ENCODE measurements at regions not wholly inside any gene's neighbourhood (a gene's known extent, or its start where the extent isn't known, plus 50 kb on each side); places are given as distances from the start of the nearest gene placed in this dataset.
"Not testable (repeated sequence)": the region's sequence is repeated elsewhere in the genome, so short reads cannot be mapped to it uniquely, and the experiment has no call there.

DNA sequence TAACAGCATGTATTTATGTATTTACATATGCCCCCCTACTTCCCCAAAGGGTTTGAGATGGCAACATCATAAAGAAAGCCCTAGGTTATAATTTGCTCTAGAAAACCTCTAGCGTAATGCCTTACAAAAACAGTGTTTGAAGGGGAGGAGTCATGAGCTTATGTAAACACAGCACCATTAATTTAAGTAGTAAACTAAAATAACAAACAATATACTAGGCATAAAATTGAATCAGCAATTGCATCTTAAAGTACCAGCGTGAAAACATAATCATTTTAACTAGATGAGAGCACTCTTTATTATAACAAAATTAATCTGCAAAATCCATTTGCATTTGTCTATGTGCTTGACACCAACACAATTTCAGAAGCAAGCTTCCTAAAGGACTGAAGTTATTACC, 507.2 kb upstream of the NRP1 start:
- H3K27ac Mint-ChIP-seq, result no peak overlapping the region
- no peaks in the 10 kb centered on the region for H3K27me3 Mint-ChIP-seq
- no peak overlapping the region for H3K4me3 Mint-ChIP-seq
- no peaks in the 10 kb centered on the region for H3K36me3 Mint-ChIP-seq (ENCODE audit: low read depth)
- ATAC-seq (no peak), DNase-seq (no peak)
- no peaks in the 10 kb centered on the region for H3K4me1 Mint-ChIP-seq
- H3K9me3 ChIP-seq (ENCODE audit: control insufficient read depth, low read length, poor library complexity, severe bottlenecking), result no peaks in the 10 kb centered on the region

GRCh38 chr10:33838731-33839130, 504.3 kb upstream of the NRP1 start:
- H3K4me1 Mint-ChIP-seq, result no peaks in the 10 kb centered on the region
- H3K4me3 Mint-ChIP-seq, result no peak overlapping the region
- ATAC-seq, result no peak

DNA sequence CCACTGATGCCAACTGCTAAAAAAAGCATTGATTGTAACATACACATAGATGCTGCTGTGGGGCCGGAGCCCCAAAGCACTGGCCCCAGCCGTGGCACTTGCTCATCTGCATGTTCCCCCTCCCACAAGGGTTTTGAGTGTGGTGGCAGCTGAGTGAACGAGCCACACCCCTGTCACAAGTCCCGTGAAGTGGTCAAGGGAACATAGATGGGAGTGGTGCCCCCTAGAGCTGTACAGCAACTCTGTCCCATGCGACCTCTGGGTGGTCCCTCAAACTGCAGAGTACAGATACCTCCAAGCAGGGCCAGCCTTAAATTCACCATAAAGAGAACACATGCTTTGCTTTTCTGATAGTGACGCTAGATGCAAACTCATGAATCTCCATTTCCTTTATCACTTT, 503.3 kb upstream of the NRP1 start:
- H3K4me1 Mint-ChIP-seq, result no peaks in the 10 kb centered on the region
- peaks cover 10% of the 10 kb centered on the region for H3K27me3 Mint-ChIP-seq
- H3K9me3 ChIP-seq (ENCODE audit: control insufficient read depth, low read length, poor library complexity, severe bottlenecking), result no peaks in the 10 kb centered on the region
- H3K36me3 Mint-ChIP-seq (ENCODE audit: low read depth), result no peaks in the 10 kb centered on the region
- no peak for DNase-seq
- ATAC-seq, result no peak
- no peak overlapping the region for H3K27ac Mint-ChIP-seq
- H3K4me3 Mint-ChIP-seq, result no peak overlapping the region

More at GRCh38 chr10:33838731-33839130, 504.3 kb upstream of the NRP1 start:
- Mint-ChIP-seq H3K36me3 (ENCODE audit: low read depth) (no peaks in the 10 kb centered on the region), H3K27ac (no peak overlapping the region), H3K27me3 (peaks cover 10% of the 10 kb centered on the region)
- no peaks in the 10 kb centered on the region for H3K9me3 ChIP-seq (ENCODE audit: control insufficient read depth, low read length, poor library complexity, severe bottlenecking)
- DNase-seq, result no peak

DNA sequence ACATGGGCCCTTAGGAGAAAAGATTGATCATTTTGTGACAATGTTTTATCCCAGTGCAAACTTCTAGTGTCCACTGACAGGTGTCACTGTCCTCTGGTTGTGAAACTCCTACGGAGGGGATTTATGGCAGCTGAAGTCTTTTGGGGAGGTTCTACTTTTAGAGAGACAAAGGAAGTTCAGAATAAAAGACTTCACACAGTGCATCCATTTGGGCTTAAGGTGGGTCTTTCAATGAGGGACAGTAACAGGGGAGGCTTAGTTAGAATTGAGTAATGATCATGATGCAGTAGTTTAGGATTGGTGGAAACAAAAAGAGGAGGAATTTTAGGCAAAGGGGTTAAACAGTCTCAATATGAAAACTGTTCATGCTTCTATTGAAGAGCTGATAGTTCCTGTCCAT, 501.1 kb upstream of the NRP1 start:
- Mint-ChIP-seq H3K4me1 (no peaks in the 10 kb centered on the region), H3K36me3 (ENCODE audit: low read depth) (no peaks in the 10 kb centered on the region), H3K27me3 (peaks cover 15% of the 10 kb centered on the region), H3K27ac (no peak overlapping the region), H3K4me3 (no peak overlapping the region)
- H3K9me3 ChIP-seq (ENCODE audit: control insufficient read depth, low read length, poor library complexity, severe bottlenecking), result no peaks in the 10 kb centered on the region
- ATAC-seq (no peak), DNase-seq (no peak)

DNA sequence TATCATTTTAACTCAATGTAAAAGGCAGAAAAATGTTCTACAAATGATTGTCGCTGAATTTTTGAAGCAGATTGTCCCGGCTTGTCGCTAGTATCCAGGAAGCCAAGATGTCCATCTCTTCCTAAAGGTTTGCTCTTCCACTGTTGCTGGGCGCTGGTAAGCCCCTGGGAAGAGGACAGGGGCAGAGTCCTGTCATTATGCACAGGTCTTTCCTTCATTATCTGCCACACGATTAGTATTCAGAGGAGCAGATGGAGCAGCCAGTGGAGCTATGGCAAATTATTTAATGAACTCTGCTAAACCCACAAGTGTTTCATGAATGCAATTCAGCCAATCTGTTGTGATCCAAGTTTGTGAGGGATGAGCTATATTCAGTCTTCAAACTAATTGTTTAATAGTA, 499.1 kb upstream of the NRP1 start:
- H3K4me1 Mint-ChIP-seq, result no peaks in the 10 kb centered on the region
- DNase-seq (no peak), ATAC-seq (no peak)
- H3K27ac Mint-ChIP-seq, result no peak overlapping the region
- H3K27me3 Mint-ChIP-seq, result peaks cover 15% of the 10 kb centered on the region
- H3K36me3 Mint-ChIP-seq (ENCODE audit: low read depth), result no peaks in the 10 kb centered on the region
- no peak overlapping the region for H3K4me3 Mint-ChIP-seq
- no peaks in the 10 kb centered on the region for H3K9me3 ChIP-seq (ENCODE audit: control insufficient read depth, low read length, poor library complexity, severe bottlenecking)

GRCh38 chr10:33832124-33832787, 497.8 kb upstream of the NRP1 start:
- peaks cover 15% of the 10 kb centered on the region for H3K27me3 Mint-ChIP-seq
- H3K9me3 ChIP-seq (ENCODE audit: control insufficient read depth, low read length, poor library complexity, severe bottlenecking), result no peaks in the 10 kb centered on the region
- H3K36me3 Mint-ChIP-seq (ENCODE audit: low read depth), result no peaks in the 10 kb centered on the region
- no peaks in the 10 kb centered on the region for H3K4me1 Mint-ChIP-seq
- no peak for ATAC-seq
- H3K4me3 Mint-ChIP-seq, result no peak overlapping the region
- no peak for DNase-seq
- no peak overlapping the region for H3K27ac Mint-ChIP-seq

GRCh38 chr10:33831591-33831990, 497.1 kb upstream of the NRP1 start:
- H3K27me3 Mint-ChIP-seq, result peaks cover 15% of the 10 kb centered on the region
- ATAC-seq, result no peak
- H3K4me3 Mint-ChIP-seq, result no peak overlapping the region

GRCh38 chr10:33829899-33830298, 495.4 kb upstream of the NRP1 start:
- H3K27ac Mint-ChIP-seq; H3K4me1 Mint-ChIP-seq; H3K4me3 Mint-ChIP-seq; H3K9me3 ChIP-seq (ENCODE audit: control insufficient read depth, low read length, poor library complexity, severe bottlenecking); H3K36me3 Mint-ChIP-seq (ENCODE audit: low read depth); DNase-seq; ATAC-seq; H3K27me3 Mint-ChIP-seq: not testable (repeated sequence)

More at GRCh38 chr10:33831591-33831990, 497.1 kb upstream of the NRP1 start:
- Mint-ChIP-seq H3K4me1 (no peaks in the 10 kb centered on the region), H3K36me3 (ENCODE audit: low read depth) (no peaks in the 10 kb centered on the region), H3K27ac (no peak overlapping the region)
- no peak for DNase-seq
- H3K9me3 ChIP-seq (ENCODE audit: control insufficient read depth, low read length, poor library complexity, severe bottlenecking), result no peaks in the 10 kb centered on the region

DNA sequence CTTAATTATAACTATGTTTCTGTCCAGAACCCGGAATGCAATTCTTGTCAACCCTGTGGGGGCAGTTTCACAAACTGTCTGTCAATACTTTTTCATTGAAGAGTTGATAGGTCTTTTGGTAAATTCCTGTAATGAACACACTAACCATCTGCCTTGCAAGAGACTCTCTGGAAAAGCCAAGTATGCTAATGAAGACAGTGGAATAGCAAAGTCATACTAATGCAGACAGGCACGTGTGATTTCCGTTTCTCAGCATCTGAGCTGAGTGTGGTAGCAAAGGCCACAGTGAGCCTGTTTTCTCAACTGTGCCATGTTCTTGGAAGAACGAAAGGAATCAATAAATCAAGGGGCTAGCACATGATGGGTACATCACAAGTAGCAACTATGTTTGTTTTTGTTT, 494.1 kb upstream of the NRP1 start:
- Mint-ChIP-seq H3K36me3 (ENCODE audit: low read depth) (no peaks in the 10 kb centered on the region), H3K27me3 (peaks cover 5% of the 10 kb centered on the region), H3K4me1 (no peaks in the 10 kb centered on the region), H3K4me3 (no peak overlapping the region), H3K27ac (no peak overlapping the region)
- DNase-seq (no peak), ATAC-seq (no peak)
- H3K9me3 ChIP-seq (ENCODE audit: control insufficient read depth, low read length, poor library complexity, severe bottlenecking), result no peaks in the 10 kb centered on the region

DNA sequence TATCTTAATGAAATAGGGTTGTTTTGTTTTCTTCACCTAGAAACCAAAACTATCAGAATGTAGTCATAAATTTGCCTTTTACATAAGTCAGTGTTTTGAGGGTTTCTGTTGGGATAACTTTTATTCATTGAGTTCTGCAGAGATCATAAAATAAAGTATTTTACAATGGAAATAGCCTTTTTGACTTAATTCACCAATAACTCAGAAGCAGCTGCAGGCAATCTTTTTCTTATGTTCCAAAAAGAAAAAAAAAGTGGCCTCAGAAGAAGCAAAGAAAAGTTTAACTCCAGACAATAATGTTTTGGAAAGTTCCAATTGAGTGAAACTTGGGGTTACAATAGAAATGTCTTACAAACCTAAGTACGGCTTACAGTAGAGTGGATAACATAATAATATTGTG, 491.7 kb upstream of the NRP1 start:
- H3K9me3 ChIP-seq (ENCODE audit: control insufficient read depth, low read length, poor library complexity, severe bottlenecking), result no peaks in the 10 kb centered on the region
- DNase-seq (no peak), ATAC-seq (no peak)
- no peaks in the 10 kb centered on the region for H3K27me3 Mint-ChIP-seq
- H3K36me3 Mint-ChIP-seq (ENCODE audit: low read depth), result no peaks in the 10 kb centered on the region
- H3K27ac Mint-ChIP-seq, result no peak overlapping the region
- H3K4me3 Mint-ChIP-seq, result no peak overlapping the region
- no peaks in the 10 kb centered on the region for H3K4me1 Mint-ChIP-seq

DNA sequence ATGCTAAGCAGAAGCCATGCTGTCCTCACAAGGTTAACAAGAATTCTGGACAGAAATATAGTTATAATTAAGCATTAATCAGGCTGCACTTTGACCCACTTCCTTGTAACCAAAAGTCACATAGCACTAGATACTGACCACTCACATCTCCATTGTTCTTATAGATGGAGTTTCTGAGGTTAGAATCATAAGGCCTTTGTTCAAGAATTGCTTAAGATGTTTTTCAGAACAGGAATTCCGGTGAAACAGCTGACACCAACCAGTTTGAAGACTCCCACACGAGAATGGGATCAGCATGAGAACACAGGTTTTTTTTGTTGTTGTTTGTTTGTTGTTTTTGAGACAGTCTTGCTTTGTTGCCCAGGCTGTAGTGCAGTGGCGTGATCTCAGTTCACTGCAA, 488.3 kb upstream of the NRP1 start:
- DNase-seq, result no peak
- Mint-ChIP-seq H3K4me1 (peaks cover 2% of the 10 kb centered on the region), H3K4me3 (no peak overlapping the region), H3K36me3 (ENCODE audit: low read depth) (no peaks in the 10 kb centered on the region), H3K27me3 (peaks cover 6% of the 10 kb centered on the region), H3K27ac (no peak overlapping the region)
- H3K9me3 ChIP-seq (ENCODE audit: control insufficient read depth, low read length, poor library complexity, severe bottlenecking), result no peaks in the 10 kb centered on the region
- ATAC-seq, result no peak

GRCh38 chr10:33820531-33820930, 486.1 kb upstream of the NRP1 start:
- H3K27ac Mint-ChIP-seq, result no peak overlapping the region
- H3K36me3 Mint-ChIP-seq (ENCODE audit: low read depth), result no peaks in the 10 kb centered on the region
- H3K4me3 Mint-ChIP-seq, result no peak overlapping the region
- ATAC-seq (no peak), DNase-seq (no peak)
- H3K9me3 ChIP-seq (ENCODE audit: control insufficient read depth, low read length, poor library complexity, severe bottlenecking), result no peaks in the 10 kb centered on the region
- H3K4me1 Mint-ChIP-seq, result peaks cover 2% of the 10 kb centered on the region
- H3K27me3 Mint-ChIP-seq, result peaks cover 6% of the 10 kb centered on the region

DNA sequence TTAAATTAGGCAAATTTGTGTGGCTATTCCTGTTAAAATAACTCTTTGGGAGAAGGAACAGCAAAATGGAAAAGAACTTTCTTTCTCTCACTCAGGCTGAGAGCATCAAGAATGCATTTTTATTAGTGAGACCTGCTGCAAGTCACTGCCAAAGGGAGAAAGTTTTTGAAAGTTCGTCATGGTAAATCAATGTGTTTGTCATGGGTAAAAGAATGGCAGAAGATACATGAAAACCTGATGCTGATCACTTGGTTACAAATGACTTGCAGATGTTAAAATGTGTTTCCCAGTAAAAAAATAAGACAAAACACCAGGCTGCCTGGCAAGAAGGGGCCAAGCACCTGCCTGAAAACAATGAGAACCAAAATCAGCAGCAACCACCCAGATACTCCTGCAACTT, 484.7 kb upstream of the NRP1 start:
- H3K9me3 ChIP-seq (ENCODE audit: control insufficient read depth, low read length, poor library complexity, severe bottlenecking), result no peaks in the 10 kb centered on the region
- Mint-ChIP-seq H3K27me3 (peaks cover 6% of the 10 kb centered on the region), H3K4me1 (peaks cover 2% of the 10 kb centered on the region), H3K36me3 (ENCODE audit: low read depth) (no peaks in the 10 kb centered on the region), H3K4me3 (no peak overlapping the region), H3K27ac (no peak overlapping the region)
- no peak for ATAC-seq
- no peak for DNase-seq

GRCh38 chr10:33818343-33818742, 483.9 kb upstream of the NRP1 start:
- H3K4me3 Mint-ChIP-seq, result no peak overlapping the region
- H3K27me3 Mint-ChIP-seq, result peaks cover 6% of the 10 kb centered on the region
- DNase-seq, result no peak
- no peak overlapping the region for H3K27ac Mint-ChIP-seq
- no peaks in the 10 kb centered on the region for H3K9me3 ChIP-seq (ENCODE audit: control insufficient read depth, low read length, poor library complexity, severe bottlenecking)
- peaks cover 2% of the 10 kb centered on the region for H3K4me1 Mint-ChIP-seq
- no peaks in the 10 kb centered on the region for H3K36me3 Mint-ChIP-seq (ENCODE audit: low read depth)
- no peak for ATAC-seq
